Caco-2 (cell line): ENCODE measurements at regions not wholly inside any gene's neighbourhood (a gene's known extent, or its start where the extent isn't known, plus 50 kb on each side); places are given as distances from the start of the nearest gene placed in this dataset.

Experiments
- BruUV-seq: library from RNA; stranded (reverse); fragments of 400-500 nt; replicated peaks from 2 replicates; lab custom pipeline; 2021; lab: Mats Ljungman, UMichigan
- CTCF ChIA-PET: fragments of 300-600 bp; sonication (Branson Sonifier 250); formaldehyde crosslinking; loops from one replicate; lab custom pipeline; 2022; ENCODE audit warnings: antibody characterized with exemption; lab: Charles Lee
- POLR2A ChIA-PET: fragments of 300-600 bp; sonication (Branson Sonifier 250); formaldehyde crosslinking; loops from one replicate; lab custom pipeline; 2022; ENCODE audit warnings: antibody characterized with exemption; lab: Charles Lee
- DNase-seq, 2 experiments: peaks; one replicate each; pipeline versions ENCODE4 v3.0.0 to v3.0.0-alpha.2; 2020 to 2022
- H3K27me3 ChIP-seq: replicated peaks from 2 replicates; pipeline ENCODE4 v1.6.0; 2011; ENCODE audit warnings: low read length; ENCODE audit not compliant: control insufficient read depth, insufficient read depth
- H3K36me3 ChIP-seq: 2 replicates; pipeline ENCODE4 v1.5.1; 2011; ENCODE audit warnings: low read length; ENCODE audit not compliant: control insufficient read depth, insufficient read depth
- H3K4me1 ChIP-seq: fragments of 250-450 bp; sonication (Bioruptor Pico); 2 replicates; pipeline ENCODE4 v1.5.1; 2020; ENCODE audit warnings: mild to moderate bottlenecking
- H3K4me3 ChIP-seq: 2 replicates; pipeline ENCODE4 v1.5.1; 2011; ENCODE audit warnings: low read depth, mild to moderate bottlenecking, control low read depth, low read length
- H3K9me3 ChIP-seq: fragments of 250-450 bp; sonication (Bioruptor Pico); 2 replicates; pipeline ENCODE4 v1.5.1; 2020; ENCODE audit warnings: mild to moderate bottlenecking, moderate library complexity
- H3K27ac Mint-ChIP-seq: one replicate; pipeline ENCODE4 v1.8.0; 2022; ENCODE audit warnings: mixed read lengths; ENCODE audit not compliant: unreplicated experiment
- H3K27me3 Mint-ChIP-seq: one replicate; pipeline ENCODE4 v1.8.0; 2022; ENCODE audit warnings: mixed read lengths; ENCODE audit not compliant: insufficient read depth, unreplicated experiment
- H3K36me3 Mint-ChIP-seq: one replicate; pipeline ENCODE4 v1.8.0; 2022; ENCODE audit warnings: mild to moderate bottlenecking, mixed read lengths; ENCODE audit not compliant: insufficient read depth, unreplicated experiment
- H3K4me1 Mint-ChIP-seq: one replicate; pipeline ENCODE4 v1.8.0; 2022; ENCODE audit warnings: low read depth, mixed read lengths; ENCODE audit not compliant: unreplicated experiment
- H3K4me3 Mint-ChIP-seq: one replicate; pipeline ENCODE4 v1.8.0; 2022; ENCODE audit warnings: mild to moderate bottlenecking, moderate library complexity, mixed read lengths; ENCODE audit not compliant: unreplicated experiment
- H3K9me3 Mint-ChIP-seq: one replicate; pipeline ENCODE4 v1.8.0; 2022; ENCODE audit warnings: mixed read lengths; ENCODE audit not compliant: unreplicated experiment
- intact Hi-C: fragments of 100-400 bp; cut with micrococcal nuclease; formaldehyde crosslinking; loops from one replicate; pipeline ENCODE4 v1.10.0; 2022; ENCODE audit not compliant: unreplicated experiment
- TF ChIP-seq, protein P1 (sequence below), 2 experiments: fragments of 200-600 bp in 1 of 2; IDR thresholded peaks; 1 replicate in 1 of 2; 2 replicates in 1 of 2; pipeline versions ENCODE4 v1.5.1 to v1.8.0; 2011 to 2022; ENCODE audit warnings: antibody characterized with exemption in 1 of 2, control low read depth in 1 of 2, inconsistent platforms in 1 of 2, low read depth in 1 of 2, low read length in 1 of 2, mild to moderate bottlenecking in 1 of 2, moderate library complexity in 1 of 2; ENCODE audit not compliant: insufficient read depth in 1 of 2, severe bottlenecking in 1 of 2, unreplicated experiment in 1 of 2

DNA sequence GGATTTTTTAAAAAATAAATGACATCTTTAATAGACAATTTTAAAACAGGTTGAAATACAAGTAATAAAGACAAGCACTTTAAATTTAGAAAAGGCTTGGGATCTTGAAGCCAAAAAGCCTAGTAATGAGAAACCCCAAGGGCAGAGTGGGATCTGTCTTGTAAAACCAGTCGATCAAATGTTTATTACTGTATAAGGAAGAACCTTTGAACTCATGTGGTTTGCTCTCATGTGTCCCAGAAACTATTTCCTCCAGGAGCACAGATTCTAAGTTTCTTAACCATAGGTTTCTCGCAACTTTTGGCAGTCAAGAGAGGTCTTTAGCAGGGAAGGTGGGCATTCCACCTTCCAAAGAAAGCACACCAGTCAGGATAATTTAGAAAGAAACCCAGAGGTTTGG, 541.7 kb upstream of the BTBD3 start:
- H3K4me1 Mint-ChIP-seq = no peaks in the 10 kb centered on the region
- ChIA-PET POLR2A (no interaction called here), CTCF (no interaction called here)

DNA sequence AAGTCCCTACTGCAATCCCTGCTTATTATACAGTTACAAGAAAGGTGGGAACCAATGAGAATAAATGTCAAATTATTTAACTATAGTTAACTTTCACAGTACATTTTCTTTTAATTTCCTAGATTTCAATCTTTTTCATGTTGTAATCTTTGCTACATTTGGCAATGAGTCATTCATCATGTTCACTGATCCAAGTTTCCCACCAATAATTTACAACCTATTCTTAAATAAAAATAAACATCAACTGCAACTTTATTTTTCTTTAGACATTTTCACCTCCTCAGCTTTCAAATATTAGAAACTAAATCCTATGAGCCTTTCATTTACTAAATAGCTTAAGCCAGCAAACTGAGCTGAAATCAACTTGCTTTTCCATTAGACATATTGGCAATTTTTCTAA, 541.3 kb upstream of the BTBD3 start:
- DNase-seq = no peak
- H3K4me1 ChIP-seq = no peaks in the 10 kb centered on the region
- Mint-ChIP-seq H3K27me3 (no peaks in the 10 kb centered on the region), H3K9me3 (peaks cover 4% of the 10 kb centered on the region), H3K27ac (no peak overlapping the region), H3K36me3 (no peaks in the 10 kb centered on the region), H3K4me1 (no peaks in the 10 kb centered on the region), H3K4me3 (no peak overlapping the region)
- POLR2A ChIA-PET = no interaction called here
- no peaks in the 10 kb centered on the region for H3K27me3 ChIP-seq
- no peak overlapping the region for H3K4me3 ChIP-seq
- BruUV-seq = no TSS peak
- H3K9me3 ChIP-seq = no peaks in the 10 kb centered on the region
- TF ChIP-seq, protein P1, sequence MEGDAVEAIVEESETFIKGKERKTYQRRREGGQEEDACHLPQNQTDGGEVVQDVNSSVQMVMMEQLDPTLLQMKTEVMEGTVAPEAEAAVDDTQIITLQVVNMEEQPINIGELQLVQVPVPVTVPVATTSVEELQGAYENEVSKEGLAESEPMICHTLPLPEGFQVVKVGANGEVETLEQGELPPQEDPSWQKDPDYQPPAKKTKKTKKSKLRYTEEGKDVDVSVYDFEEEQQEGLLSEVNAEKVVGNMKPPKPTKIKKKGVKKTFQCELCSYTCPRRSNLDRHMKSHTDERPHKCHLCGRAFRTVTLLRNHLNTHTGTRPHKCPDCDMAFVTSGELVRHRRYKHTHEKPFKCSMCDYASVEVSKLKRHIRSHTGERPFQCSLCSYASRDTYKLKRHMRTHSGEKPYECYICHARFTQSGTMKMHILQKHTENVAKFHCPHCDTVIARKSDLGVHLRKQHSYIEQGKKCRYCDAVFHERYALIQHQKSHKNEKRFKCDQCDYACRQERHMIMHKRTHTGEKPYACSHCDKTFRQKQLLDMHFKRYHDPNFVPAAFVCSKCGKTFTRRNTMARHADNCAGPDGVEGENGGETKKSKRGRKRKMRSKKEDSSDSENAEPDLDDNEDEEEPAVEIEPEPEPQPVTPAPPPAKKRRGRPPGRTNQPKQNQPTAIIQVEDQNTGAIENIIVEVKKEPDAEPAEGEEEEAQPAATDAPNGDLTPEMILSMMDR (IDR thresholded peaks at IDR 0.05; ENCODE audit: insufficient read depth in 1 of 2, low read depth in 1 of 2, low read length in 1 of 2, severe bottlenecking in 1 of 2, unreplicated experiment in 1 of 2) = no peak
- intact Hi-C loops = no loop called here
- CTCF ChIA-PET = no interaction called here
- no peaks in the 10 kb centered on the region for H3K36me3 ChIP-seq

More for the DNA sequence above, 541.7 kb upstream of the BTBD3 start:
- Histone ChIP-seq H3K4me1 (no peaks in the 10 kb centered on the region), H3K4me3 (no peak overlapping the region), H3K36me3 (no peaks in the 10 kb centered on the region), H3K9me3 (no peaks in the 10 kb centered on the region), H3K27me3 (no peaks in the 10 kb centered on the region)
- no TSS peak for BruUV-seq
- Mint-ChIP-seq H3K36me3 (no peaks in the 10 kb centered on the region), H3K27ac (no peak overlapping the region), H3K27me3 (no peaks in the 10 kb centered on the region), H3K9me3 (no peaks in the 10 kb centered on the region), H3K4me3 (no peak overlapping the region)
- TF ChIP-seq, protein P1 (IDR thresholded peaks at IDR 0.05; ENCODE audit: insufficient read depth in 1 of 2, low read depth in 1 of 2, low read length in 1 of 2, severe bottlenecking in 1 of 2, unreplicated experiment in 1 of 2) = no peak
- intact Hi-C loops = no loop called here
- no peak for DNase-seq

DNA sequence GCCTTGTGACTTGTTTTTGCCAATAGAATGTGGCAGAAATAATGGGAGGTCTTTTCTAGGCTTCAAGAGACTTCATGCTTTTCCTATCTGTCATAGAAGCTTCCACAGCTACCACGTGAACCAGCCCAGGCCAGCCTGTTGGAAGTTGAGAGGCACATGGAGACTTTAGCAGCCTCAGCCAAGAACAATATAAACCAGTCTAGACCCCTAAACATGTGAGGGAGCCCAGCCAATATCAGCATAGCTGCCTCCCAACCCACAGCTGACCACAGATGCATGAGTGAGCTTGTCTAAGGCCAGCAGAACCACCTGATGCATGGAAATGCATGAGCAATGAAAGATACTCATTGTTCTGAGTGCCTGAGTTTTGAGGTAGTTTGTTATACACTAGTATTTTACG, 540.7 kb upstream of the BTBD3 start:
- CTCF ChIA-PET = no interaction called here
- H3K9me3 Mint-ChIP-seq = peaks cover 10% of the 10 kb centered on the region
- TF ChIP-seq, protein P1 (IDR thresholded peaks at IDR 0.05; ENCODE audit: insufficient read depth in 1 of 2, low read depth in 1 of 2, low read length in 1 of 2, severe bottlenecking in 1 of 2, unreplicated experiment in 1 of 2) = no peak
- H3K4me1 Mint-ChIP-seq = no peaks in the 10 kb centered on the region
- intact Hi-C loops = no loop called here
- no peaks in the 10 kb centered on the region for H3K9me3 ChIP-seq
- no peak overlapping the region for H3K27ac Mint-ChIP-seq
- H3K4me3 Mint-ChIP-seq = no peak overlapping the region
- no peaks in the 10 kb centered on the region for H3K4me1 ChIP-seq
- no TSS peak for BruUV-seq
- POLR2A ChIA-PET = no interaction called here
- no peak overlapping the region for H3K4me3 ChIP-seq
- H3K36me3 Mint-ChIP-seq = no peaks in the 10 kb centered on the region
- no peaks in the 10 kb centered on the region for H3K36me3 ChIP-seq
- no peaks in the 10 kb centered on the region for H3K27me3 ChIP-seq
- H3K27me3 Mint-ChIP-seq = no peaks in the 10 kb centered on the region
- no peak for DNase-seq
